Caco-2 (cell line): ENCODE measurements at regions not wholly inside any gene's neighbourhood (a gene's known extent, or its start where the extent isn't known, plus 50 kb on each side); places are given as distances from the start of the nearest gene placed in this dataset.

Experiments used
- BruUV-seq: library from RNA; stranded (reverse); fragments of 400-500 nt; replicated peaks from 2 replicates; lab custom pipeline; 2021; lab: Mats Ljungman, UMichigan
- CTCF ChIA-PET: fragments of 300-600 bp; sonication (Branson Sonifier 250); formaldehyde crosslinking; loops from one replicate; lab custom pipeline; 2022; ENCODE audit warnings: antibody characterized with exemption; lab: Charles Lee
- POLR2A ChIA-PET: fragments of 300-600 bp; sonication (Branson Sonifier 250); formaldehyde crosslinking; loops from one replicate; lab custom pipeline; 2022; ENCODE audit warnings: antibody characterized with exemption; lab: Charles Lee
- DNase-seq, 2 experiments: peaks; one replicate each; pipeline versions ENCODE4 v3.0.0 to v3.0.0-alpha.2; 2020 to 2022
- H3K27me3 ChIP-seq: replicated peaks from 2 replicates; pipeline ENCODE4 v1.6.0; 2011; ENCODE audit warnings: low read length; ENCODE audit not compliant: control insufficient read depth, insufficient read depth
- H3K36me3 ChIP-seq: 2 replicates; pipeline ENCODE4 v1.5.1; 2011; ENCODE audit warnings: low read length; ENCODE audit not compliant: control insufficient read depth, insufficient read depth
- H3K4me1 ChIP-seq: fragments of 250-450 bp; sonication (Bioruptor Pico); 2 replicates; pipeline ENCODE4 v1.5.1; 2020; ENCODE audit warnings: mild to moderate bottlenecking
- H3K4me3 ChIP-seq: 2 replicates; pipeline ENCODE4 v1.5.1; 2011; ENCODE audit warnings: low read depth, mild to moderate bottlenecking, control low read depth, low read length
- H3K9me3 ChIP-seq: fragments of 250-450 bp; sonication (Bioruptor Pico); 2 replicates; pipeline ENCODE4 v1.5.1; 2020; ENCODE audit warnings: mild to moderate bottlenecking, moderate library complexity
- H3K27ac Mint-ChIP-seq: one replicate; pipeline ENCODE4 v1.8.0; 2022; ENCODE audit warnings: mixed read lengths; ENCODE audit not compliant: unreplicated experiment
- H3K27me3 Mint-ChIP-seq: one replicate; pipeline ENCODE4 v1.8.0; 2022; ENCODE audit warnings: mixed read lengths; ENCODE audit not compliant: insufficient read depth, unreplicated experiment
- H3K36me3 Mint-ChIP-seq: one replicate; pipeline ENCODE4 v1.8.0; 2022; ENCODE audit warnings: mild to moderate bottlenecking, mixed read lengths; ENCODE audit not compliant: insufficient read depth, unreplicated experiment
- H3K4me1 Mint-ChIP-seq: one replicate; pipeline ENCODE4 v1.8.0; 2022; ENCODE audit warnings: low read depth, mixed read lengths; ENCODE audit not compliant: unreplicated experiment
- H3K4me3 Mint-ChIP-seq: one replicate; pipeline ENCODE4 v1.8.0; 2022; ENCODE audit warnings: mild to moderate bottlenecking, moderate library complexity, mixed read lengths; ENCODE audit not compliant: unreplicated experiment
- H3K9me3 Mint-ChIP-seq: one replicate; pipeline ENCODE4 v1.8.0; 2022; ENCODE audit warnings: mixed read lengths; ENCODE audit not compliant: unreplicated experiment
- CTCF ChIP-seq, 2 experiments: fragments of 200-600 bp in 1 of 2; IDR thresholded peaks; 1 replicate in 1 of 2; 2 replicates in 1 of 2; pipeline versions ENCODE4 v1.5.1 to v1.8.0; 2011 to 2022; ENCODE audit warnings: antibody characterized with exemption in 1 of 2, control low read depth in 1 of 2, inconsistent platforms in 1 of 2, low read depth in 1 of 2, low read length in 1 of 2, mild to moderate bottlenecking in 1 of 2, moderate library complexity in 1 of 2; ENCODE audit not compliant: insufficient read depth in 1 of 2, severe bottlenecking in 1 of 2, unreplicated experiment in 1 of 2
- intact Hi-C: fragments of 100-400 bp; cut with micrococcal nuclease; formaldehyde crosslinking; loops from one replicate; pipeline ENCODE4 v1.10.0; 2022; ENCODE audit not compliant: unreplicated experiment

- TF ChIP-seq CTCF (IDR thresholded peaks at IDR 0.05; ENCODE audit: insufficient read depth in 1 of 2, low read depth in 1 of 2, low read length in 1 of 2, severe bottlenecking in 1 of 2, unreplicated experiment in 1 of 2), result no peak
- ChIA-PET CTCF (no interaction called here), POLR2A (no interaction called here)
- Histone ChIP-seq H3K36me3 (no peaks in the 10 kb centered on the region), H3K9me3 (no peaks in the 10 kb centered on the region), H3K27me3 (no peaks in the 10 kb centered on the region), H3K4me1 (no peaks in the 10 kb centered on the region), H3K4me3 (no peak overlapping the region)
- H3K9me3 Mint-ChIP-seq, result no peaks in the 10 kb centered on the region
- no peaks in the 10 kb centered on the region for H3K36me3 Mint-ChIP-seq
- no peak for DNase-seq
- H3K27ac Mint-ChIP-seq, result no peak overlapping the region
- BruUV-seq, result no TSS peak
- peaks cover 7% of the 10 kb centered on the region for H3K27me3 Mint-ChIP-seq
- intact Hi-C loops, result no loop called here
- H3K4me3 Mint-ChIP-seq, result no peak overlapping the region
- H3K4me1 Mint-ChIP-seq, result no peaks in the 10 kb centered on the region
Measured at GRCh38 chr1:55958498-55958897, 620.9 kb downstream of the PLPP3 start.

- Mint-ChIP-seq H3K27me3 (peaks cover 7% of the 10 kb centered on the region), H3K4me1 (no peaks in the 10 kb centered on the region), H3K27ac (no peak overlapping the region), H3K4me3 (no peak overlapping the region), H3K9me3 (no peaks in the 10 kb centered on the region), H3K36me3 (no peaks in the 10 kb centered on the region)
- no TSS peak for BruUV-seq
- Histone ChIP-seq H3K36me3 (no peaks in the 10 kb centered on the region), H3K4me1 (no peaks in the 10 kb centered on the region), H3K4me3 (no peak overlapping the region), H3K9me3 (no peaks in the 10 kb centered on the region), H3K27me3 (no peaks in the 10 kb centered on the region)
- POLR2A ChIA-PET, result no interaction called here
- CTCF ChIA-PET, result no interaction called here
- no peak for DNase-seq
- TF ChIP-seq CTCF (IDR thresholded peaks at IDR 0.05; ENCODE audit: insufficient read depth in 1 of 2, low read depth in 1 of 2, low read length in 1 of 2, severe bottlenecking in 1 of 2, unreplicated experiment in 1 of 2), result no peak
- intact Hi-C loops, result no loop called here
Measured at GRCh38 chr1:55957276-55957675, 622.1 kb downstream of the PLPP3 start.

DNA sequence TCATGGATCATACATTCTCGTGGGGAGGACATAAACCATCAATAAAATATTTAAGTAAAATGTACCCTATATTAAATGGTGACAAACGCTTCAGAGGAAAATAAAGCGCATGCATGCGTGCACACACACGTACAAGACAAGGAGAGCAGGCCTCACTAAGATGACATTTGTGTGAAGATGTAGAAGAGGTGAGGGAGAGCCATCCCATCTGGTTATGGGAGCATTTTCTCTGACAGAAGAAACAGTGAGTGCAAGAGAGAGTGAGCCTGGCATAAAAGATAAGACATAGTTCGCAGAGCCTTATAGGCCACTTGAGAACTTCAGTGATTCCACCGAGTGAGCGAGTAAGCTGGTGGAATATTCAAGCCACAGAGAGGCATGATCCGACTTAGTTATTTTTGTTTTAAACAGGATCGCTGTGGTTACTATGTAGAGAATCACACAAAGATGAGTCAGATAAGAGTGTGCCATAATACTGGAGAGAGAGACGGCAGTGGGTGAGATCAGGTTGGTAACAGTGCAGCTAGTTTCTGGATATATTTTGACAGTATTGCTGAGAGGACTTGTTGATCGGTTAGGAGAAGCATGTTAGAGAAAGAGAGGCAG, 624.2 kb downstream of the PLPP3 start:
- Histone ChIP-seq H3K4me1 (no peaks in the 10 kb centered on the region), H3K27me3 (no peaks in the 10 kb centered on the region), H3K4me3 (no peak overlapping the region), H3K36me3 (no peaks in the 10 kb centered on the region), H3K9me3 (no peaks in the 10 kb centered on the region)
- TF ChIP-seq CTCF (IDR thresholded peaks at IDR 0.05; ENCODE audit: insufficient read depth in 1 of 2, low read depth in 1 of 2, low read length in 1 of 2, severe bottlenecking in 1 of 2, unreplicated experiment in 1 of 2), result no peak
- Mint-ChIP-seq H3K36me3 (no peaks in the 10 kb centered on the region), H3K9me3 (no peaks in the 10 kb centered on the region), H3K4me1 (no peaks in the 10 kb centered on the region), H3K4me3 (no peak overlapping the region), H3K27me3 (peaks cover 7% of the 10 kb centered on the region), H3K27ac (no peak overlapping the region)
- ChIA-PET CTCF (no interaction called here), POLR2A (no interaction called here)
- no TSS peak for BruUV-seq
- intact Hi-C loops, result no loop called here
- DNase-seq, result no peak
